ENCODE measurements at regions not wholly inside any gene's neighbourhood (a gene's known extent, or its start where the extent isn't known, plus 50 kb on each side); places are given as distances from the start of the nearest gene placed in this dataset.
A peak's percentile ranks its signal among the peaks of the same experiment; 100 is the strongest.

GRCh38 chr6:4322134-4322845, 186.9 kb upstream of the ECI2 start:
- intact Hi-C loops (cut with DNase I; ENCODE audit: low total_unique reads) = no loop called here
- H3K27ac ChIP-seq = no peak overlapping the region
- no peak for DNase-seq
- H3K36me3 ChIP-seq = no peaks in the 10 kb centered on the region
- WGBS, 5 donors = 82 to 90% (median 87%) methylated on average over 6 of the region's 6 CpGs
- no peaks in the 10 kb centered on the region for H3K9me3 ChIP-seq
- TF ChIP-seq POLR2A (IDR thresholded peaks at IDR 0.05) = no peak
- TF ChIP-seq CTCF (IDR thresholded peaks at IDR 0.05 in 8 of 11, conservative IDR thresholded peaks at IDR 0.05 in 3 of 11) = no peak
- TF ChIP-seq POLR2AphosphoS5 (IDR thresholded peaks at IDR 0.05) = no peak
- H3K4me3 ChIP-seq = no peak overlapping the region
- no peaks in the 10 kb centered on the region for H3K27me3 ChIP-seq (replicated peaks in 1 of 7)
- H3K4me1 ChIP-seq = peaks cover 9 to 35% (median 21%) of the 10 kb centered on the region in 6 donors

DNA sequence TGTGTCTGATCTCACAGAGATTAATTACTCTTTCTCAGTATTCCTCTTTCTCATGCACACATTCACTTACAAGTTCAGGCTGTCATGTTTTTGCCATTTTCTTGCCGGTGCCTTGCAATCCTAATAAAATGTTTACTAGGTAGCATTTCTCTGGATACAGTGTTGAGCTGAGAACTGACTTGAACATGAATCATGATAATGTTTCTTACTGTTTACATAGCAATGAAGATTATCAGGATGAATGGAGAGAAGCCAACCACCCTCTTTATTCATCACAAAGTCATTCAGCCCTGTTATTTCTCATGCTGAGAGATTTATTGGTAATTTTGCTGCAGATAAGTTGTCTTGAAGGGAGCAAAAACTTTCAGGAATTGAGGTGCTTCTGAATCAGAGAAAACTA, 185.5 kb upstream of the ECI2 start:
- Histone ChIP-seq H3K9me3 (no peaks in the 10 kb centered on the region), H3K4me1 (peaks cover 13 to 45% (median 31%) of the 10 kb centered on the region in 6 donors), H3K27me3 (replicated peaks in 1 of 7) (no peaks in the 10 kb centered on the region), H3K4me3 (no peak overlapping the region), H3K36me3 (no peaks in the 10 kb centered on the region), H3K27ac (peak overlapping the region in 6 of 8 donors; percentile 46 to 65 (median 56))
- DNase-seq = no peak
- WGBS, 5 donors = 71 to 91% (median 76%) methylated on average over 1 of the region's 1 CpG
- TF ChIP-seq POLR2AphosphoS5 (IDR thresholded peaks at IDR 0.05) (no peak), CTCF (IDR thresholded peaks at IDR 0.05 in 8 of 11, conservative IDR thresholded peaks at IDR 0.05 in 3 of 11) (no peak), POLR2A (IDR thresholded peaks at IDR 0.05) (no peak)
- intact Hi-C loops (cut with DNase I; ENCODE audit: low total_unique reads) = no loop called here

- no peak overlapping the region for H3K4me3 ChIP-seq
- intact Hi-C loops (cut with DNase I; ENCODE audit: low total_unique reads) = no loop called here
- 23 to 40% (median 28%) methylated on average over 4 of the region's 4 CpGs for WGBS, 5 donors
- peaks cover 13 to 45% (median 31%) of the 10 kb centered on the region in 6 donors for H3K4me1 ChIP-seq
- TF ChIP-seq POLR2AphosphoS5 (IDR thresholded peaks at IDR 0.05) (no peak), CTCF (IDR thresholded peaks at IDR 0.05 in 8 of 11, conservative IDR thresholded peaks at IDR 0.05 in 3 of 11) (no peak), POLR2A (IDR thresholded peaks at IDR 0.05) (no peak)
- no peaks in the 10 kb centered on the region for H3K9me3 ChIP-seq
- H3K36me3 ChIP-seq = no peaks in the 10 kb centered on the region
- DNase-seq = no peak
- H3K27ac ChIP-seq = peak overlapping the region in 7 of 8 donors; percentile 46 to 65 (median 56)
- H3K27me3 ChIP-seq (replicated peaks in 1 of 7) = no peaks in the 10 kb centered on the region
Measured at GRCh38 chr6:4319981-4320683, 184.8 kb upstream of the ECI2 start.

GRCh38 chr6:4318321-4318720, 182.9 kb upstream of the ECI2 start:
- TF ChIP-seq POLR2A (IDR thresholded peaks at IDR 0.05) = no peak
- no peak for TF ChIP-seq POLR2AphosphoS5 (IDR thresholded peaks at IDR 0.05)
- TF ChIP-seq CTCF (IDR thresholded peaks at IDR 0.05 in 8 of 11, conservative IDR thresholded peaks at IDR 0.05 in 3 of 11) = no peak
- intact Hi-C loops (cut with DNase I; ENCODE audit: low total_unique reads) = no loop called here
- Histone ChIP-seq H3K4me1 (peaks cover 13 to 45% (median 31%) of the 10 kb centered on the region in 6 donors), H3K27ac (peak overlapping the region in 4 of 8 donors; percentile 75 to 82 (median 80)), H3K36me3 (no peaks in the 10 kb centered on the region), H3K27me3 (replicated peaks in 1 of 7) (no peaks in the 10 kb centered on the region), H3K9me3 (peaks cover 0 to 15% (median 11%) of the 10 kb centered on the region in 8 donors), H3K4me3 (no peak overlapping the region)
- DNase-seq = no peak
- 60 to 88% (median 74%) methylated on average over 2 of the region's 2 CpGs for WGBS, 5 donors

All from spleen (tissue), 11 donors.